ENCODE measurements at regions not wholly inside any gene's neighbourhood (a gene's known extent, or its start where the extent isn't known, plus 50 kb on each side); places are given as distances from the start of the nearest gene placed in this dataset.

DNA sequence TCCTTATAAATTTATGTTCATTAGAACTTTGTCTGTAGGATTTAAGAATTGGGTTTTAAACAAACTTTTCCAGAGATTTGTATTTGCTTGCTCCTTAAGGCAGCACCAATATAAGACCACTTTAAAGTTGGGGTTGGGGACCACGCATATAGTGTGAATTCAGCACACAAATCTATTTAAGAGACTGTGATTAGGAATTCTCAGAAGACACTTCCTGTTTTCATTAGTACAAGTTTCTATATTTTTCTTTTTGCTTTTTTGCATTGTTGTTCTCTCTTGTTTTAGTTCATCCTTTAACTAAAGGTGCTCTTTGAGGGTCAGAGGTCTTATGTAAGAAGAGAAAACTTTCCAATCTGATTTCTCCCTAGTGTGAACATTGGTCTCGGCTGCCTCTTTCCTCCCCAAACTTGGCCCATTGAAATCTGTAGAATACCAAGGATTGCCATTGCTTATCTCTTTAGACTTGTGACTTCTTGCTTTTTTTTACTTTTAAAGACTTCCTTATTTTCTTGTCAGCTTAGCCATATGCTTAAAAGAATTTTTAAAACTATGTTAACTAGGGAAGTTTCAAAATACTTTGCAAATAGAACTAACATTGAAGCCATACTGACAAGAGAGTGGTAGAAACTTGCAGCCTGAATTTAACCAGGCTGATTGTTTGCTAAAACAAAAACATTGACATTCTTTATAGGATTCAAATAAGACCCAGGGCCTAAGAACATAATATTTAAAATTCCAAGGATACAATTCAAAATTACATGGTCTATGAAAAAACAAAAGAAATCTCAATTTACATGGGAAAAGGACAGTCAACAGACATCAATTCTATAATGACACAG, 264.1 kb upstream of the FN1 start:
- TF ChIP-seq, protein P1, sequence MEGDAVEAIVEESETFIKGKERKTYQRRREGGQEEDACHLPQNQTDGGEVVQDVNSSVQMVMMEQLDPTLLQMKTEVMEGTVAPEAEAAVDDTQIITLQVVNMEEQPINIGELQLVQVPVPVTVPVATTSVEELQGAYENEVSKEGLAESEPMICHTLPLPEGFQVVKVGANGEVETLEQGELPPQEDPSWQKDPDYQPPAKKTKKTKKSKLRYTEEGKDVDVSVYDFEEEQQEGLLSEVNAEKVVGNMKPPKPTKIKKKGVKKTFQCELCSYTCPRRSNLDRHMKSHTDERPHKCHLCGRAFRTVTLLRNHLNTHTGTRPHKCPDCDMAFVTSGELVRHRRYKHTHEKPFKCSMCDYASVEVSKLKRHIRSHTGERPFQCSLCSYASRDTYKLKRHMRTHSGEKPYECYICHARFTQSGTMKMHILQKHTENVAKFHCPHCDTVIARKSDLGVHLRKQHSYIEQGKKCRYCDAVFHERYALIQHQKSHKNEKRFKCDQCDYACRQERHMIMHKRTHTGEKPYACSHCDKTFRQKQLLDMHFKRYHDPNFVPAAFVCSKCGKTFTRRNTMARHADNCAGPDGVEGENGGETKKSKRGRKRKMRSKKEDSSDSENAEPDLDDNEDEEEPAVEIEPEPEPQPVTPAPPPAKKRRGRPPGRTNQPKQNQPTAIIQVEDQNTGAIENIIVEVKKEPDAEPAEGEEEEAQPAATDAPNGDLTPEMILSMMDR (IDR thresholded peaks at IDR 0.05; ENCODE audit: low read depth, low read length, missing input control): no peak
- TF ChIP-seq RXRA (IDR thresholded peaks at IDR 0.05) (no peak), JUND (IDR thresholded peaks at IDR 0.05) (no peak), RAD21 (IDR thresholded peaks at IDR 0.05) (no peak), GABPA (IDR thresholded peaks at IDR 0.05 in 1 of 2, conservative IDR thresholded peaks at IDR 0.05 in 1 of 2) (no peak), SP1 (IDR thresholded peaks at IDR 0.05) (no peak), TAF1 (conservative IDR thresholded peaks at IDR 0.05) (no peak), YY1 (IDR thresholded peaks at IDR 0.05) (no peak), EGR1 (IDR thresholded peaks at IDR 0.05; ENCODE audit: low read depth in 2 of 2) (no peak), HNF4G (IDR thresholded peaks at IDR 0.05) (no peak)
- TF ChIP-seq, protein P2, sequence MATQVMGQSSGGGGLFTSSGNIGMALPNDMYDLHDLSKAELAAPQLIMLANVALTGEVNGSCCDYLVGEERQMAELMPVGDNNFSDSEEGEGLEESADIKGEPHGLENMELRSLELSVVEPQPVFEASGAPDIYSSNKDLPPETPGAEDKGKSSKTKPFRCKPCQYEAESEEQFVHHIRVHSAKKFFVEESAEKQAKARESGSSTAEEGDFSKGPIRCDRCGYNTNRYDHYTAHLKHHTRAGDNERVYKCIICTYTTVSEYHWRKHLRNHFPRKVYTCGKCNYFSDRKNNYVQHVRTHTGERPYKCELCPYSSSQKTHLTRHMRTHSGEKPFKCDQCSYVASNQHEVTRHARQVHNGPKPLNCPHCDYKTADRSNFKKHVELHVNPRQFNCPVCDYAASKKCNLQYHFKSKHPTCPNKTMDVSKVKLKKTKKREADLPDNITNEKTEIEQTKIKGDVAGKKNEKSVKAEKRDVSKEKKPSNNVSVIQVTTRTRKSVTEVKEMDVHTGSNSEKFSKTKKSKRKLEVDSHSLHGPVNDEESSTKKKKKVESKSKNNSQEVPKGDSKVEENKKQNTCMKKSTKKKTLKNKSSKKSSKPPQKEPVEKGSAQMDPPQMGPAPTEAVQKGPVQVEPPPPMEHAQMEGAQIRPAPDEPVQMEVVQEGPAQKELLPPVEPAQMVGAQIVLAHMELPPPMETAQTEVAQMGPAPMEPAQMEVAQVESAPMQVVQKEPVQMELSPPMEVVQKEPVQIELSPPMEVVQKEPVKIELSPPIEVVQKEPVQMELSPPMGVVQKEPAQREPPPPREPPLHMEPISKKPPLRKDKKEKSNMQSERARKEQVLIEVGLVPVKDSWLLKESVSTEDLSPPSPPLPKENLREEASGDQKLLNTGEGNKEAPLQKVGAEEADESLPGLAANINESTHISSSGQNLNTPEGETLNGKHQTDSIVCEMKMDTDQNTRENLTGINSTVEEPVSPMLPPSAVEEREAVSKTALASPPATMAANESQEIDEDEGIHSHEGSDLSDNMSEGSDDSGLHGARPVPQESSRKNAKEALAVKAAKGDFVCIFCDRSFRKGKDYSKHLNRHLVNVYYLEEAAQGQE (IDR thresholded peaks at IDR 0.05): no peak
- TF ChIP-seq, protein P3, sequence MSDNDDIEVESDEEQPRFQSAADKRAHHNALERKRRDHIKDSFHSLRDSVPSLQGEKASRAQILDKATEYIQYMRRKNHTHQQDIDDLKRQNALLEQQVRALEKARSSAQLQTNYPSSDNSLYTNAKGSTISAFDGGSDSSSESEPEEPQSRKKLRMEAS (IDR thresholded peaks at IDR 0.05): no peak
- TF ChIP-seq, protein P4, sequence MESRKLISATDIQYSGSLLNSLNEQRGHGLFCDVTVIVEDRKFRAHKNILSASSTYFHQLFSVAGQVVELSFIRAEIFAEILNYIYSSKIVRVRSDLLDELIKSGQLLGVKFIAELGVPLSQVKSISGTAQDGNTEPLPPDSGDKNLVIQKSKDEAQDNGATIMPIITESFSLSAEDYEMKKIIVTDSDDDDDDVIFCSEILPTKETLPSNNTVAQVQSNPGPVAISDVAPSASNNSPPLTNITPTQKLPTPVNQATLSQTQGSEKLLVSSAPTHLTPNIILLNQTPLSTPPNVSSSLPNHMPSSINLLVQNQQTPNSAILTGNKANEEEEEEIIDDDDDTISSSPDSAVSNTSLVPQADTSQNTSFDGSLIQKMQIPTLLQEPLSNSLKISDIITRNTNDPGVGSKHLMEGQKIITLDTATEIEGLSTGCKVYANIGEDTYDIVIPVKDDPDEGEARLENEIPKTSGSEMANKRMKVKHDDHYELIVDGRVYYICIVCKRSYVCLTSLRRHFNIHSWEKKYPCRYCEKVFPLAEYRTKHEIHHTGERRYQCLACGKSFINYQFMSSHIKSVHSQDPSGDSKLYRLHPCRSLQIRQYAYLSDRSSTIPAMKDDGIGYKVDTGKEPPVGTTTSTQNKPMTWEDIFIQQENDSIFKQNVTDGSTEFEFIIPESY (IDR thresholded peaks at IDR 0.05): no peak

Data from liver (tissue), 3 donors.